Neural progenitor cell (in vitro differentiated cells): ENCODE measurements at regions not wholly inside any gene's neighbourhood (a gene's known extent, or its start where the extent isn't known, plus 50 kb on each side); places are given as distances from the start of the nearest gene placed in this dataset.

Experiments
- DNase-seq: peaks from one replicate; pipeline ENCODE4 v3.0.0-alpha.2; 2016; ENCODE audit warnings: low spot score
- H2AFZ ChIP-seq: fragments of 200-600 bp; sonication (generic); replicated peaks from 2 replicates; pipeline ENCODE4 v1.6.1; 2016; ENCODE audit warnings: antibody characterized with exemption
- H3F3A ChIP-seq: fragments of 200-600 bp; sonication (generic); 2 replicates; pipeline ENCODE4 v1.6.1; 2016; ENCODE audit warnings: antibody characterized with exemption, low read depth
- H3K27ac ChIP-seq: fragments of 200-600 bp; sonication (generic); 2 replicates; pipeline ENCODE4 v1.5.1; 2016; ENCODE audit warnings: mild to moderate bottlenecking
- H3K27me3 ChIP-seq: fragments of 200-600 bp; sonication (generic); 2 replicates; pipeline ENCODE4 v1.6.1; 2016; ENCODE audit warnings: mild to moderate bottlenecking, moderate library complexity
- H3K36me3 ChIP-seq: fragments of 200-600 bp; sonication (generic); 2 replicates; pipeline ENCODE4 v1.5.1; 2016
- H3K4me1 ChIP-seq: fragments of 200-600 bp; sonication (generic); 2 replicates; pipeline ENCODE4 v1.6.1; 2016; ENCODE audit warnings: mixed run types
- H3K4me2 ChIP-seq: fragments of 200-600 bp; sonication (generic); 2 replicates; pipeline ENCODE4 v1.6.1; 2016
- H3K4me3 ChIP-seq: fragments of 200-600 bp; sonication (generic); 2 replicates; pipeline ENCODE4 v1.5.1; 2016
- H3K79me2 ChIP-seq: fragments of 200-600 bp; sonication (generic); 2 replicates; pipeline ENCODE4 v1.6.1; 2016; ENCODE audit warnings: low read depth
- H3K9ac ChIP-seq: fragments of 200-600 bp; sonication (generic); 2 replicates; pipeline ENCODE4 v1.6.1; 2016
- H3K9me3 ChIP-seq: fragments of 200-600 bp; sonication (generic); 2 replicates; pipeline ENCODE4 v1.5.1; 2016; ENCODE audit warnings: low read depth
- H4K20me1 ChIP-seq: fragments of 200-600 bp; sonication (generic); 2 replicates; pipeline ENCODE4 v1.6.1; 2016; ENCODE audit warnings: low read depth
- H3K27ac Mint-ChIP-seq: 3 replicates; pipeline ENCODE4 v1.8.0; 2021; ENCODE audit warnings: mixed read lengths
- H3K27me3 Mint-ChIP-seq: 2 replicates; pipeline ENCODE4 v1.8.0; 2022; ENCODE audit warnings: low read depth, mild to moderate bottlenecking, inconsistent platforms, moderate library complexity, mixed read lengths; ENCODE audit not compliant: insufficient read depth
- H3K36me3 Mint-ChIP-seq: 3 replicates; pipeline ENCODE4 v1.8.0; 2021; ENCODE audit warnings: mixed read lengths
- H3K4me1 Mint-ChIP-seq: 3 replicates; pipeline ENCODE4 v1.8.0; 2021; ENCODE audit warnings: mixed read lengths
- H3K4me3 Mint-ChIP-seq: 3 replicates; pipeline ENCODE4 v1.8.0; 2021; ENCODE audit warnings: mild to moderate bottlenecking, moderate library complexity, mixed read lengths
- H3K9me3 Mint-ChIP-seq: 3 replicates; pipeline ENCODE4 v1.8.0; 2020; ENCODE audit warnings: mixed read lengths
- EZH2 ChIP-seq: fragments of 200-600 bp; sonication (generic); IDR thresholded peaks from 2 replicates; pipeline ENCODE4 v1.6.1; 2017; ENCODE audit warnings: antibody characterized with exemption, mild to moderate bottlenecking, moderate library complexity
- EZH2phosphoT487 ChIP-seq: fragments of 200-600 bp; sonication (generic); IDR thresholded peaks from 2 replicates; pipeline ENCODE4 v1.6.1; 2017; ENCODE audit warnings: antibody characterized with exemption
- TF ChIP-seq, protein P1 (sequence below): fragments of 200-600 bp; sonication (generic); IDR thresholded peaks from 2 replicates; pipeline ENCODE4 v1.5.1; 2017; ENCODE audit warnings: antibody characterized with exemption, mild to moderate bottlenecking

DNA sequence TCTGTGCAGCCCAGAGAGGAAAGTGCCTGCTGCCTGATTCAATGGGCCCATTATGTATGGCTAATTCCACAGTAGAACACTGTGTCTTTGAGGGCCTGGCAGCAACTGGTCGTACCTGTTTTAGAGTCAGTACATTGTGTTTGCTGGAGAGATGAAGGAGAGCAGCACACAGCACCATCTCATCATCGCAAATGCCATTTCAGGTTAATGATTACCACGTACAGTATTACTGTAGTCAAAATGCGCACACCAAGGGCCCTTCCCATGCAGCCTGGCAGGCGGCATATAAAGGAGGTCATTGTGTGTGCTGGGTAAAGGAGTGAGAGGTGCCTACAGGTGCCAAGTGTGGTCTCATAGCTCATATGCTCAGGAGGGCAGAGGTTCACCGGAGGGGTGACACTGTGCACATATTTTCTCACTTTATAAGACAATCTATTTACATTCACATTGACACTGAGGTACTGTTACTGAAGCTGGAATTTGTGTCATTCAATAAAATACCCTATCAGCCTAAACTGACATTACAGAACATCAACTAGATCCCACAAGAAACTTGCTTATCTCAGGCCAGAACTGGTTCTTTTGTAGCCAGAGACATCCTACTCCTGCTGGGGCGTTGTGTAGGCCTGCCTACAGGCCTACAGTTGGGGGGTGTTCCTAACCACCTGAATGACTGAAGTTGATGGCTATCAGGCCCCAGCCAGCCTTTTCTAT is 90.4 kb downstream of the APIP start:
- Histone ChIP-seq H3K4me3 (no peak overlapping the region), H3K79me2 (no peaks in the 10 kb centered on the region), H3K9me3 (no peaks in the 10 kb centered on the region), H3F3A (peaks cover 12% of the 10 kb centered on the region), H3K27ac (no peak overlapping the region), H4K20me1 (no peaks in the 10 kb centered on the region), H2AFZ (no peak overlapping the region), H3K9ac (no peak overlapping the region), H3K4me2 (no peak overlapping the region), H3K4me1 (peaks cover 14% of the 10 kb centered on the region), H3K27me3 (no peaks in the 10 kb centered on the region), H3K36me3 (no peaks in the 10 kb centered on the region)
- H3K9me3 Mint-ChIP-seq: no peaks in the 10 kb centered on the region
- H3K4me3 Mint-ChIP-seq: no peak overlapping the region
- TF ChIP-seq, protein P1, sequence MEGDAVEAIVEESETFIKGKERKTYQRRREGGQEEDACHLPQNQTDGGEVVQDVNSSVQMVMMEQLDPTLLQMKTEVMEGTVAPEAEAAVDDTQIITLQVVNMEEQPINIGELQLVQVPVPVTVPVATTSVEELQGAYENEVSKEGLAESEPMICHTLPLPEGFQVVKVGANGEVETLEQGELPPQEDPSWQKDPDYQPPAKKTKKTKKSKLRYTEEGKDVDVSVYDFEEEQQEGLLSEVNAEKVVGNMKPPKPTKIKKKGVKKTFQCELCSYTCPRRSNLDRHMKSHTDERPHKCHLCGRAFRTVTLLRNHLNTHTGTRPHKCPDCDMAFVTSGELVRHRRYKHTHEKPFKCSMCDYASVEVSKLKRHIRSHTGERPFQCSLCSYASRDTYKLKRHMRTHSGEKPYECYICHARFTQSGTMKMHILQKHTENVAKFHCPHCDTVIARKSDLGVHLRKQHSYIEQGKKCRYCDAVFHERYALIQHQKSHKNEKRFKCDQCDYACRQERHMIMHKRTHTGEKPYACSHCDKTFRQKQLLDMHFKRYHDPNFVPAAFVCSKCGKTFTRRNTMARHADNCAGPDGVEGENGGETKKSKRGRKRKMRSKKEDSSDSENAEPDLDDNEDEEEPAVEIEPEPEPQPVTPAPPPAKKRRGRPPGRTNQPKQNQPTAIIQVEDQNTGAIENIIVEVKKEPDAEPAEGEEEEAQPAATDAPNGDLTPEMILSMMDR: no peak
- peaks cover 3% of the 10 kb centered on the region for H3K27me3 Mint-ChIP-seq
- peaks cover 2% of the 10 kb centered on the region for H3K36me3 Mint-ChIP-seq
- H3K27ac Mint-ChIP-seq: no peak overlapping the region
- H3K4me1 Mint-ChIP-seq: peaks cover 4% of the 10 kb centered on the region
- DNase-seq: no peak

DNA sequence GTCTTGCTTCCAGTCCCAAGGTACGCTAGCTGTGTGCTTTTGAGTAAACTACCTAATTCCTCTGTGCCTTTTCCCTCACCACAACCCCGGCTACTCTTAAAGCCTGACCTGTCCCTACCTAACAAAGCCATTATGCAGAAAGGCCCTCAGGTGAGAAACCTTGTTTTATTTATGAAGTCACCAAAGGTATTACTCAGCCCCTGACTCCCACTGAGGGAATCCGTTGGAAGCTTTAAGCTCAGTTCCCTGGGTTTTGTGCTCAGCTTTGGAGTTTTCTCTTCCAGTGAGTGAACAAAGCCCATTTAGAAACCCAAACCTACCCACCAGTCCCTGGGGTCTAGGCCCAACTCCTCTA is 90.9 kb downstream of the APIP start:
- H3K36me3 Mint-ChIP-seq: peaks cover 2% of the 10 kb centered on the region
- no peaks in the 10 kb centered on the region for H3K27me3 ChIP-seq
- DNase-seq: no peak
- no peak overlapping the region for H3K27ac Mint-ChIP-seq
- H3K9me3 Mint-ChIP-seq: no peaks in the 10 kb centered on the region
- no peak overlapping the region for H3K9ac ChIP-seq
- H3K4me3 ChIP-seq: no peak overlapping the region
- H3K4me1 ChIP-seq: peaks cover 14% of the 10 kb centered on the region
- peaks cover 4% of the 10 kb centered on the region for H3K4me1 Mint-ChIP-seq
- no peaks in the 10 kb centered on the region for H4K20me1 ChIP-seq
- H3K27me3 Mint-ChIP-seq: peaks cover 3% of the 10 kb centered on the region
- H3K4me3 Mint-ChIP-seq: no peak overlapping the region
- no peaks in the 10 kb centered on the region for H3K9me3 ChIP-seq
- TF ChIP-seq EZH2 (no peak), EZH2phosphoT487 (no peak)
- TF ChIP-seq, protein P1: no peak
- no peak overlapping the region for H3K27ac ChIP-seq
- H3K4me2 ChIP-seq: no peak overlapping the region
- H2AFZ ChIP-seq: no peak overlapping the region
- H3K36me3 ChIP-seq: no peaks in the 10 kb centered on the region
- H3K79me2 ChIP-seq: no peaks in the 10 kb centered on the region
- H3F3A ChIP-seq: peaks cover 12% of the 10 kb centered on the region

DNA sequence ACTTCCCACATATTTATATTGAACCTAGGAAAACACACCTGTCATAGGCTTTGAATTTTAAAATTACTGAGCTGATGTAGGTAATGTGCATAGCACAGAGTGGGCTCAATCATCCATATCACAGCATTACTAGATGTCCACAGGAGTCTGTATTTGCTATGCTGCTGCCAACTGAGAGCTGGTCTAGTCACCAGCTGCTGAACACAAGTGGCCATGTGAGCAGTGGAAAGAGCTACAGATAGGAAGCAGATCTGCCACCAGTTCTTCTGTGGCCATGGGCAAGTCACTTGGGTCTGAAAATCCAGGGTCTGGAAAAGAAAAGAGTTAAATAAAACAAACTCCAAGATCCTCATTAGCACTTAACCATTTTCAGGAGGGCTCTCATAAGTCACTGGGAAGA is 91.8 kb downstream of the APIP start:
- peaks cover 3% of the 10 kb centered on the region for H3K27me3 Mint-ChIP-seq
- Histone ChIP-seq H3K4me3 (no peak overlapping the region), H3K79me2 (no peaks in the 10 kb centered on the region), H3K27me3 (no peaks in the 10 kb centered on the region), H3K27ac (no peak overlapping the region), H3K4me2 (no peak overlapping the region), H3F3A (peaks cover 12% of the 10 kb centered on the region), H3K9ac (no peak overlapping the region), H3K36me3 (no peaks in the 10 kb centered on the region), H4K20me1 (no peaks in the 10 kb centered on the region), H3K4me1 (peaks cover 14% of the 10 kb centered on the region), H3K9me3 (no peaks in the 10 kb centered on the region), H2AFZ (no peak overlapping the region)
- H3K4me3 Mint-ChIP-seq: no peak overlapping the region
- no peak for DNase-seq
- no peak overlapping the region for H3K27ac Mint-ChIP-seq
- H3K9me3 Mint-ChIP-seq: no peaks in the 10 kb centered on the region
- peaks cover 4% of the 10 kb centered on the region for H3K4me1 Mint-ChIP-seq
- TF ChIP-seq, protein P1: no peak
- no peak for TF ChIP-seq EZH2
- TF ChIP-seq EZH2phosphoT487: no peak
- peaks cover 7% of the 10 kb centered on the region for H3K36me3 Mint-ChIP-seq
